Adrenal gland (tissue), 9 donors: ENCODE measurements at regions not wholly inside any gene's neighbourhood (a gene's known extent, or its start where the extent isn't known, plus 50 kb on each side); places are given as distances from the start of the nearest gene placed in this dataset.

Source experiments
- DNase-seq, 7 donors: peaks; one replicate each; pipeline ENCODE4 v3.0.0-alpha.2; 2019 to 2020
- H3K27ac ChIP-seq, 5 donors: fragments of 200-600 bp; sonication (generic) in 4 of 5; 1 replicate in 3 of 5; 2 replicates in 2 of 5; pipeline versions ENCODE4 v1.5.1 to v1.8.0; 2016 to 2020; ENCODE audit warnings: mild to moderate bottlenecking in 1 of 5
- H3K27me3 ChIP-seq: fragments of 200-600 bp; 2 replicates; pipeline ENCODE4 v1.8.0; 2021
- H3K36me3 ChIP-seq, 2 donors: fragments of 200-600 bp; replicated peaks in 1 of 2; 1 replicate in 1 of 2; 2 replicates in 1 of 2; pipeline versions ENCODE4 v1.5.1 to v1.8.0; 2018 to 2022
- H3K4me1 ChIP-seq, 2 donors: fragments of 200-600 bp; replicated peaks in 1 of 2; 1 replicate in 1 of 2; 2 replicates in 1 of 2; pipeline versions ENCODE4 v1.5.1 to v1.8.0; 2018 to 2021
- H3K4me3 ChIP-seq, 4 donors: fragments of 200-600 bp; sonication (generic) in 3 of 4; one replicate each; pipeline ENCODE4 v1.5.1; 2016 to 2018
- H3K9me3 ChIP-seq, 3 donors: fragments of 200-600 bp; sonication (generic) in 1 of 3; replicated peaks in 1 of 3; 1 replicate in 2 of 3; 2 replicates in 1 of 3; pipeline versions ENCODE4 v1.5.1 to v1.8.0; 2016 to 2021
- POLR2A ChIP-seq, 2 donors: fragments of 450-650 bp; IDR thresholded peaks; one replicate each; pipeline ENCODE4 v1.6.1; 2017; ENCODE audit warnings: antibody characterized with exemption in 2 of 2, mild to moderate bottlenecking in 2 of 2, moderate library complexity in 1 of 2
- WGBS, 4 donors: extraction: QIAGEN DNeasy Blood & Tissue Kit in 2 of 4; methylation state at CpG; one replicate each; pipeline versions ENCODE4 v1.1.5 to v1.1.7; 2013 to 2017; 5-methylcytosine and 5-hydroxymethylcytosine counted together
- intact Hi-C, 2 donors: fragments of 100-400 bp; cut with DNase I; formaldehyde crosslinking; loops; one replicate each; pipeline versions ENCODE4 v1.14.1 to v1.15.0; 2022 to 2023
- TF ChIP-seq, protein P1 (sequence below), 6 experiments: fragments of 450-650 bp in 4 of 6; fragments of 200-600 bp in 2 of 6; sonication (generic) in 1 of 6; IDR thresholded peaks; 1 replicate in 5 of 6; 2 replicates in 1 of 6; pipeline versions ENCODE4 v1.5.1 to v1.8.0; 2016 to 2021; ENCODE audit warnings: antibody characterized with exemption in 6 of 6, mild to moderate bottlenecking in 2 of 6, moderate library complexity in 1 of 6
- donor health status: healthy with polysubstance abuse.
- donor health status: Bipolar disorder and iron deficiency.
- donor health status: DM: yes; HTN: yes; CAD: no.
- donor health status: DM: no; HTN: no; CAD: no.
- donor health status: DM: no; HTN: no; CAD: no.

GRCh38 chrX:46328133-46328532, 217.1 kb downstream of the ZNF674 start:
- WGBS, 4 donors: 50 to 79% (median 79%) methylated on average over 1 of the region's 1 CpG; no CpG with 5 or more reads in 1 of the 4 donors
- intact Hi-C loops: no loop called here
- Histone ChIP-seq H3K27ac (peak overlapping the region in 3 of 5 donors; percentile 43 to 65 (median 59)), H3K4me1 (peaks cover 8 to 10% of the 10 kb centered on the region in 2 donors), H3K27me3 (peaks cover 31% of the 10 kb centered on the region), H3K4me3 (no peak overlapping the region), H3K9me3 (no peaks in the 10 kb centered on the region), H3K36me3 (no peaks in the 10 kb centered on the region)
- TF ChIP-seq POLR2A (IDR thresholded peaks at IDR 0.05): no peak
- TF ChIP-seq, protein P1, sequence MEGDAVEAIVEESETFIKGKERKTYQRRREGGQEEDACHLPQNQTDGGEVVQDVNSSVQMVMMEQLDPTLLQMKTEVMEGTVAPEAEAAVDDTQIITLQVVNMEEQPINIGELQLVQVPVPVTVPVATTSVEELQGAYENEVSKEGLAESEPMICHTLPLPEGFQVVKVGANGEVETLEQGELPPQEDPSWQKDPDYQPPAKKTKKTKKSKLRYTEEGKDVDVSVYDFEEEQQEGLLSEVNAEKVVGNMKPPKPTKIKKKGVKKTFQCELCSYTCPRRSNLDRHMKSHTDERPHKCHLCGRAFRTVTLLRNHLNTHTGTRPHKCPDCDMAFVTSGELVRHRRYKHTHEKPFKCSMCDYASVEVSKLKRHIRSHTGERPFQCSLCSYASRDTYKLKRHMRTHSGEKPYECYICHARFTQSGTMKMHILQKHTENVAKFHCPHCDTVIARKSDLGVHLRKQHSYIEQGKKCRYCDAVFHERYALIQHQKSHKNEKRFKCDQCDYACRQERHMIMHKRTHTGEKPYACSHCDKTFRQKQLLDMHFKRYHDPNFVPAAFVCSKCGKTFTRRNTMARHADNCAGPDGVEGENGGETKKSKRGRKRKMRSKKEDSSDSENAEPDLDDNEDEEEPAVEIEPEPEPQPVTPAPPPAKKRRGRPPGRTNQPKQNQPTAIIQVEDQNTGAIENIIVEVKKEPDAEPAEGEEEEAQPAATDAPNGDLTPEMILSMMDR (IDR thresholded peaks at IDR 0.05): no peak
- DNase-seq: no peak

- Histone ChIP-seq H3K4me1 (peaks cover 8 to 10% of the 10 kb centered on the region in 2 donors), H3K4me3 (peak overlapping the region in 1 of 4 donors; percentile 1), H3K36me3 (no peaks in the 10 kb centered on the region), H3K9me3 (no peaks in the 10 kb centered on the region), H3K27ac (peak overlapping the region in 4 of 5 donors; percentile 46 to 73 (median 62)), H3K27me3 (peaks cover 26% of the 10 kb centered on the region)
- intact Hi-C loops: no loop called here
- WGBS, 4 donors: 19 to 36% (median 28%) methylated on average over 6 to 7 of the region's 7 CpGs
- DNase-seq: peak; percentile 17 to 88 (median 80)
- TF ChIP-seq POLR2A (IDR thresholded peaks at IDR 0.05): peak in 1 of 2 donors; percentile 71
- TF ChIP-seq, protein P1 (IDR thresholded peaks at IDR 0.05): no peak
These were observed 217.6 kb downstream of the ZNF674 start for GRCh38 chrX:46327566-46328115.

GRCh38 chrX:46326161-46326560, 219.1 kb downstream of the ZNF674 start:
- H3K27me3 ChIP-seq: peaks cover 17% of the 10 kb centered on the region
- H3K27ac ChIP-seq: peak overlapping the region in 3 of 5 donors; percentile 44 to 65 (median 59)
- H3K4me1 ChIP-seq: peaks cover 8 to 10% of the 10 kb centered on the region in 2 donors
- intact Hi-C loops: no loop called here
- TF ChIP-seq POLR2A (IDR thresholded peaks at IDR 0.05): peak in 1 of 2 donors; percentile 24
- TF ChIP-seq, protein P1 (IDR thresholded peaks at IDR 0.05): no peak
- WGBS, 4 donors: 33 to 50% (median 36%) methylated on average over 3 of the region's 3 CpGs
- DNase-seq: peak in 1 of 7 donors; percentile 10
- H3K9me3 ChIP-seq: no peaks in the 10 kb centered on the region
- no peaks in the 10 kb centered on the region for H3K36me3 ChIP-seq
- no peak overlapping the region for H3K4me3 ChIP-seq

DNA sequence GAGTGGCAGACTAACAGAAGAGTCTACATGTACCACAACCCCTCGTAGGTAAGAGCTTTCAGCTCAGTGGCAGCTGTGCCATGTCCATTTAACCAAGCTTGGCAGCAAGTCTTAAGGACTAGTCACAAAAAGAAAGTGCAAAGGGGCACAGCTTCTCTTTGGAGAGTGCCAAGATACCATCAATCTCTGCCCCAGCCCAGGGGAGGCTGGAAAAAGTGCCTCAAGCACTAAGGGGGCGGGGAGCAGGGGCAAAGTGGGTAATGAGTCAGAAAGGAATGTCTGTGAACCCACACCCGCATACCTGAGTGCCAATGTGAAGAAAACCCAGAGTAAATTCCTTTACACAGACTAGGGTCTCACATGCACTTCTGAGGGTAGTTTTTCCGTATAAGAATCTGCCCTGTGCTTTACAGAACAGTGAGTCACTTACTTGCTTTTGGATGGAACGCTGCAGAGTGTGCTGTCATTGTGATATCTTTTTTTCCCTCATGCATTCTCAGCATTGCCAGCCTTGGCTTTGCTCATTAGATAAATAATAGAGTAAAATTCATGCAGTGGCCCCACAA, 219.8 kb downstream of the ZNF674 start:
- peak in 6 of 7 donors; percentile 27 to 62 (median 42) for DNase-seq
- Histone ChIP-seq H3K4me1 (peaks cover 8 to 10% of the 10 kb centered on the region in 2 donors), H3K27ac (peak overlapping the region in 3 of 5 donors; percentile 44 to 59 (median 56)), H3K9me3 (no peaks in the 10 kb centered on the region), H3K36me3 (no peaks in the 10 kb centered on the region), H3K4me3 (no peak overlapping the region), H3K27me3 (peaks cover 14% of the 10 kb centered on the region)
- TF ChIP-seq, protein P1 (IDR thresholded peaks at IDR 0.05): no peak
- peak in 1 of 2 donors; percentile 29 for TF ChIP-seq POLR2A (IDR thresholded peaks at IDR 0.05)
- WGBS, 4 donors: 31 to 40% (median 33%) methylated on average over 5 of the region's 5 CpGs
- intact Hi-C loops: no loop called here
